ENCODE measurements at regions not wholly inside any gene's neighbourhood (a gene's known extent, or its start where the extent isn't known, plus 50 kb on each side); places are given as distances from the start of the nearest gene placed in this dataset.
A peak's percentile ranks its signal among the peaks of the same experiment; 100 is the strongest.
"Not testable (repeated sequence)": the region's sequence is repeated elsewhere in the genome, so short reads cannot be mapped to it uniquely, and the experiment has no call there.

DNA sequence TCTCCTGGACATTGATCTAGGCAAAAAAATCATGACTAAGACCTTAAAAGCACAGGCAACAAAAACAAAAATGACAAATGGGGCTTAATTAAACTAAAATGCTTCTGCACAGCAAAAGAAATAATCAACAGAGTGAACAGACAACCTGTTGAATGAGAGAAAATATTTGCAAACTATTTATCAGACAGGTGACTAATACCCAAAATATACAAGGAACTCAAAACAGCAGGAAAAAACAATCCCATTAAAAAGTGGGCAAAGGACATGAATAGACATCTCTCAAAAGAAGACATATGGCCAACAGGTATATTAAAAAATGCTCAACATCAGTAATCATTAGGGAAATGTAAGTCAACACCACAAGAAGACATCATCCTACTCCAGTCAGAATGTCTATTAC lies 166.8 kb downstream of the MTERF1 start:
- no peak for DNase-seq

DNA sequence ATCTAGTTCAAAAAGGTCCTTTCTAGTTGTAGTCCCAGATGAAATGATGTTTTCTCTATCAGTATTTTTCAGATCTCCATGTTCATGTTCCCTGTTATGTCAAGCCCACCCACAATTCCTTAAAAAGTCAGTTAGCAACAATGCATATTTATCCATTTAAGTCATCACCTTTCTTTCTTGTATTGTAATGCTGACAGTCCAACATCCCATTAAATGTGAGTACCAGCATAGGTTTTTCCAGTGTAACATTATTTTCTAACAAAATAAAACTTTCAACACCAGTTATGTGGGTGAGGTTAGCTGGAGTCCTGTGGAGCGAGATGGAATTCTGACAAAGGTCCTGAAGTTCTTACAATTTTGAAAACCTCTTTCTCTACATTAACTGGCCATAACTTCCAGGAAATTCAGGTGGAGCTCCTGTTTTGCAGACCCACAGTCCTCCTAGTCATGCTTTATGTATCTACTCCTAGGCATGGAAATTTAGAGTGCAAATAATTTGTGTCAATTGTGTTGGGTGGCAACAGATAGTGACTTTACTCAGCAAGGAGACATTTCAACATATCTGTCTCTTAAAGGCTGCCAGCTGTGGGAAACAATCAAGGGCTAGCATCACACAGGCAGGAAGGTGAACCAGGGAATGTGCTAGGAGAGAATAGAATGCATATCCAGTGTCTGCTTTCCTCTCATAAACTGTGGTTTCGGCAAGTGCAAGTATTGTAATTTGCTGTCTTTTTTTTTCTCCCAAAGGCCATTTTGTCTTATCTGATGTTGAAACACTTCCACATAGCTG lies 162.6 kb downstream of the MTERF1 start:
- DNase-seq: no peak

DNA sequence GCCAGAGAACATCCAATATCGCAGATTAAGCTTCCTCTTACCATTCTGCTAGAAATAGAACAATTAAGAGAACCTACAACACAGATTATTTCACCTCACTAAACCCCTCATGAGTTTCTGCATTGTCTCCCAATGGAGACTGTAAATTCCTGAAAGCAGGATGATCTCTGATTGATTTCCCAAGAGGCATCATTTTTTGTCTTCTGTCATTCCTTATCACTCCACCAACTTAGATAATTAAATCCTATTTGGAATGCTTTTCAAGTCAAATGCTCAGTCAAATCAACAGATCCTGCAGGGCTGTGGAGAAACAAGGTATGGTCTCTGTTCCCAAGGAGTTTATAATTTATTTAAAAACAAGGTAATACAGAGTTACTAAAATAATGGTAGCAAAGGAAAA lies 161.5 kb downstream of the MTERF1 start:
- no peak for DNase-seq

DNA sequence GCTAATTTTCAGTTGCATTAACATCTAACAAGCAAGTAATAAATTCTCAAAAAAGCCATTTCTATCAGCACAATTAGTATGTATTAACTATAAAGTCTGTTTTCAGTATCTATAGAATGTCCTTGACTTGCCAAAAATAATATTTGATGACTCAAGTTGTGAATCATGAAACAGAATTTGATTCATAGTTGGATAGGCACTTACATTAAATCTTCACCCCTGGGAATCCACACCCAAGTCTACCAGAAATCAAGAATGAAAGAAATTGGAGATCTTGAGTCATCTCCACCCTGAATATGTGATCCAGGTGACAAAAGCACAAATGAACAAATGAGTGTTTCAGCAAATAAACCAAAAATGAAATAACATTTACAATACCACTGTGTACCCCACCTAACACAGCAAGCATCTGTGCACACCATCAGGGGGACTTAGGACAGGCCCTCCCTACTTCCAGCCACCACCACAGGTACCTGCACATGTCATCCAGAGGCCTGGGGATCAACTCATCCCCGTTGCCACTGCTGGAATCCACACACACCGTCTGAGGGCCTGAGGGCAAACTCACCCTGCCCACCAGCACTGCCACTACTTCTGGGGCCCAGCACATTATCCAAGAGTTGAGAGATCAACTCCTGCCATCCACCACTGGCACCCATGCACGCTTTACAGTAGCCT lies 160.1 kb downstream of the MTERF1 start:
- no peak for DNase-seq

DNA sequence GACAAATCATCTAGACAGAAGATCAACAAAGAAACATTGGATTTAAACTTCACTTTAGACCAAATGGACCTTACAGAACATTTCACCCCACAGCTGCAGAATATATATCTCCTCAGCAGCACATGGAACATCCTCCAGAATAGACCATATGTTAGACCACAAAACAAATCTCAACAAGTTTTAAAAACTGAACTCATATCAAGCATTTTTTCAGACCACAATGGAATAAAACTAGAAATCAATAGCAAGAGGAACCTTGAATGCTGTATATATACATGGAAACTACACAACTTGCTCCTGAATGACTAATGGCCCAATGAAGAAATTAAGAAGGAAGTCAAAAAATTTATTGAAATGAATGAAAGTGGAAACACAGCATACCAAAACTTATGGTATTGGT lies 157.7 kb downstream of the MTERF1 start:
- DNase-seq: no peak

DNA sequence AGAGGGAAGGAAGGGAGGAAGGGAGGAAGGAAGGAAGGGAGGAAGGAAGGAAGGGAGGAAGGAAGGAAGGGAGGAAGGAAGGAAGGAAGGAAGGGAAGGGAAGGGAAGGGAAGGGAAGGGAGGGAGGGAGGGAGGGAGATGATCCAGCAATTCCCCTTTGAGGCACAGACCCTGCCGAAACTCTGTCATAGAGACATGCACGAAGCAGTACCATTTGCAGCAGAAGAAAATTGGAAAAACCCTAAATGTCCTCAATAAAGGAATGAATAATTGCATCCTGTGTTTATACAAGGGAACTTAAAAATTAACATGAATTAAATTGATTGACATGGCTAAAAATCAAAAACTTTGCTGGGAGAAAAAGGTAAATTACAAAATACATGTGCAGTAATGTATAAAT lies 151.5 kb downstream of the MTERF1 start:
- DNase-seq: not testable (repeated sequence)

DNA sequence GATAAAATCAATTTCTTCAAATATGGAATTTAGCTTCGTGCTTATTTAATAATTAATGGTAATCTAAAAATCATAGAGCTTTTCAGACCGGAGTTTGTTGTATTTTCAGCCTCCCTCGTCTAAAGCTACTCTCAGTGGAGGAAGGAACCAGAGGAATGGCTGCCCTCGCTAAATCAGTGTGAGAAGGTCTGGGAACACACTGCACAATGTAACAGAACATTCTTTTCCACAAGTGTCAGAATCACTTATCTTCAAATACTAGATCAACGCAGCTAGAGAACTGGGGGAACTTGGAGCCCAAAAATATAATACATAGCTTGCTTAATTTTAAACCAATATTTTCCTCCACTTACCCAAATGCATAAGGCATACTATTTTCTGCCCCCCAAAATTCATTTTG lies 148.5 kb downstream of the MTERF1 start:
- no peak for DNase-seq

DNA sequence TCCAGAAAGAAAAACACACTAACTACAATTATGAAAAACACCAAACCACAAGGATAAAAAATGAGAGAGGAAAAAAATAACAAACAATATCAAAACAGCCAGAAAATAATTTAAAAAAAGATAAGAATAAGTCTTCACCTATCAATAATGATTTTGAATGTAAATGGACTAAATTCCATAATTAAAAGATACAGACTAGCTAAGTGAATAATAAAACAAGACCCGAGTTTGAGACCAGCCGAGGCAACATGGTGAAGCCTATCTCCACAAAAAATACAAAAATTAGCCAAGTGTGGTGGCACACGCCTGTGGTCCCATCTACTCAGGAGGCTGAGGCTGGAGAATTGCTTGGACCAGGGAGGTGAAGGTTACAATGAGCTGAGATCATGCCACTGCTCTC lies 131.1 kb downstream of the MTERF1 start:
- DNase-seq: no peak

DNA sequence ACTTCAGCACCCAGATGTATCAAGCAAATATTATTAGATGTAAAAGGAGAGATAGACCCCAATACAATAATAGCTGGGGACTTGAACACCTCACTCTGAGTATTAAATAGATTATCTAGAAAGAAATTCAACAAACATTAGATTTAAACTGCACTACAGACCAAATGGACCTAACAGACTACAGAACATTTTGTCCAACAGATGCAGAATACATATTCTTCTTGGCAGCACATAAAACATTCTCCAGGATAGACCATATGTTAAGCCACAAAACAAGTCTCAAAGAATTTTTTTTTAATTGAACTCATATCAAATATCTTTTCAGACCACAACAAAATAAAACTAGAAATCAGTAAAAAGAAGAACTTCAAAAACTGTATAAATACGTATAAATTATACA lies 130.4 kb downstream of the MTERF1 start:
- DNase-seq: no peak

DNA sequence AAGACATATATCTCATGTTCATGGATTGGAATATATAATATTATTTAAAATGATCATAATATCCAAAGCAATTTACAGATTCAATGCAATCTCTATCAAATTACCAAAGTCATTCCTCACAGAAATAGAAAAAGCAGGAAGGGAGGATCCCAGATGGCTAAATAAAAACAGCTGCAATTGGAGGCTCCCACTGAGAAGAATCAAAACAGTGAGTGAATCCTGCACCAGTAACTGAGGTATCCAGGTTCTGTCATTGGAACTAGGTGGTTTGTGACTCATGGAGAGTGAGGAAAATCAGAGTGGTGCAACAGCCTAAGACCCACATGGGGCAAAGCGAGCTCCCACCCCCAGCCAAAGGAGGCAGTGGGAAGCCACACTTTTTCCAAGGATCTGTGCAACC lies 128.4 kb downstream of the MTERF1 start:
- DNase-seq: no peak

DNA sequence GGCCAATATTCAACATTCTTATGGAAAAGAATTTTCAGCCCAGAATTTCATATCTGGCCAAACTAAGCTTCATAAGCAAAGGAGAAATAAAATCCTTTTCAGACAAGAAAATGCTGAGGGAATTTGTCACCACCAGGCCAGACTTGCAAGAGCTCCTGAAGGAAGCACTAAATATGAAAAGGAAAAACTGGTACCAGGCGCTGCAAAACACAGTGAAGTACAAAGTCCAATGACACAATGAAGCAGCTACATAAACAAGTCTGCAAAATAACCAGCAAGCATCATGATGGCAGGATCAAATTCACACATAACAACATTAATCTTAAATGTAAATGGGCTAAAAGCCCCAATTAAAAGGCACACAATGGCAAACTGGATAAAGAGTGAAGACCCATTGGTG lies 126.2 kb downstream of the MTERF1 start:
- not testable (repeated sequence) for DNase-seq

DNA sequence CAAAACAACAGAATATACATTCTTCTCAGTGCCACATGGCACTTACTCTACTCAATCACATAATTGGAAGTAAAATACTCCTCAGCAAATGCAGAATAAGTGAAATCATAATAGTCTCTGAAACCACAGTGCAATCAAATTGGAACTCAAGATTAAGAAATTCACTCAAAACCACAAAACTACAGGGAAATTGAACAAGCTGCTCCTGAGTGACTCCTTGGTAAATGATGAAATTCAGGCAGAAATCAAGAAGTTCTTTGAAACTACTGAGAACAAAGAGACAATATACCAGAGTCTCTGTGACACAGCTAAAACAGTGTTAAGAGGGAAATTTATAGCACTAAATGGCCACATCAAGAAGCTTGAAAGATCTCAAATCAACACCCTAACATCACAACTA lies 125.4 kb downstream of the MTERF1 start:
- not testable (repeated sequence) for DNase-seq

DNA sequence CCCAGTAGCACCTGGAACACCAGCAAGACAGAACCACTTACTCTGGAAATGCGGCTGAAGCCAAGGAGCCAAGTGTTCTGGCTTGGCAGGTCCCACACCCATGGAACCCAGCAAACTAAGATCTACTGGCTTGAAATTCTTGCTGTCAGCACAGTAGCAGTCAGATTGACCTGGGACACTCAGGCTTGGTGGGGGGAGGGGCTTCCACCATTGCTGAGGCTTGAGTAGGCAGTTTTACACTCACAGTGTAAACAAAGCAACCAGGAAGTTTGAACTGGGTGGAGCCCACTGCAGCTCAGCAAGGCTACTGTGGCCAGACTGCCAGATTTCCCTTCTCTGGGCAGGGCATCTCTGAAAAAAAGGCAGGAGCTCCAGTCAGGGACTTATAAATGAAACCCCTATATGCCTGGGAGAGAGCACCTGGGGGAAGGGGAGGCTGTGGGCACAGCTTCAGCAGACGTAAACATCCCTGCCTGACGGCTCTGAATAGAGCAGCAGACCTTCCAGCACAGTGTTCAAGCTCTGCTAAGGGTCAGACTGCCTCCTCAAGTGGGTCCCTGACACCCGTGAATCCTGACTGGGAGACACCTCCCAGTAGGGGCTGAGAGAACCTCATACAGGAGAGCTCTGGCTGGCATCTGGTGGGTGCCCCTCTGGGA lies 121.2 kb downstream of the MTERF1 start:
- DNase-seq: peak; percentile 83

DNA sequence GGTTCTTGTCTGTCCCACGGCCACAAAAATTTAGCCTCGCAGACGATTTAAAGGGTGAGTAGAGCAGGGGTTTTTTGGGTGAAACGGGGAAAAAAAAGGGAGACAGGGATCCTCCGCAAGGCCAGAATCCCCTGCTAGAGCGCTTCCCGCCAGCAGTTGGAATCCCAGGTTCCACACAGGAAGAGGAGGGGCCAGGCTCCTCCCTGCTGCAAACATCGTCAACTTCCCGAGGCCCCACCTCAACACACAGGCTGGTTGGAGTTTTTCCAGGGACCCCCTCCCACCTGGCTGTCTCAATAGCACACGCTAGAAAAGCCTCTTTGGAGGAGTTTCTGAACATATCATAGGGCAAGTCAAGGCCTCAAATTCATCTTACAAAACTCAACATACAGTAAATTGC lies 112.7 kb downstream of the MTERF1 start:
- no peak for DNase-seq

DNA sequence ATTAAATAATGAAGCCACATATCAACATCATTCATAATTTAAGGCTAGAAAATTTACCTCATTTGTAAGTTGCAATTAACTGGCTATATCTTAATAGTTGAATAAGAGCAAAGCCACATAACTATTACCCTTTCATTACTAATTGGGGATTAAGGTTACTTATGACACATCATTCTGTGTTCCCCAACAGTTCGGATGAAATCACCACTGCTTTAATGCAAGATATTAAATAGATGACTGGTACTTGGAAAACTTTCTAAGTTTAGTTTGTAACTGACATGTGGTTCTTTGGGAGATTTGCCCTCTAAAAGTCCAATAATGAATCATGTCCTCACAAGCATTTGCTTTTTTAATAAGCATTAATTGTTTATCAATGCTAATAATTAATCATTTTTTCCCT lies 109.1 kb downstream of the MTERF1 start:
- no peak for DNase-seq

DNA sequence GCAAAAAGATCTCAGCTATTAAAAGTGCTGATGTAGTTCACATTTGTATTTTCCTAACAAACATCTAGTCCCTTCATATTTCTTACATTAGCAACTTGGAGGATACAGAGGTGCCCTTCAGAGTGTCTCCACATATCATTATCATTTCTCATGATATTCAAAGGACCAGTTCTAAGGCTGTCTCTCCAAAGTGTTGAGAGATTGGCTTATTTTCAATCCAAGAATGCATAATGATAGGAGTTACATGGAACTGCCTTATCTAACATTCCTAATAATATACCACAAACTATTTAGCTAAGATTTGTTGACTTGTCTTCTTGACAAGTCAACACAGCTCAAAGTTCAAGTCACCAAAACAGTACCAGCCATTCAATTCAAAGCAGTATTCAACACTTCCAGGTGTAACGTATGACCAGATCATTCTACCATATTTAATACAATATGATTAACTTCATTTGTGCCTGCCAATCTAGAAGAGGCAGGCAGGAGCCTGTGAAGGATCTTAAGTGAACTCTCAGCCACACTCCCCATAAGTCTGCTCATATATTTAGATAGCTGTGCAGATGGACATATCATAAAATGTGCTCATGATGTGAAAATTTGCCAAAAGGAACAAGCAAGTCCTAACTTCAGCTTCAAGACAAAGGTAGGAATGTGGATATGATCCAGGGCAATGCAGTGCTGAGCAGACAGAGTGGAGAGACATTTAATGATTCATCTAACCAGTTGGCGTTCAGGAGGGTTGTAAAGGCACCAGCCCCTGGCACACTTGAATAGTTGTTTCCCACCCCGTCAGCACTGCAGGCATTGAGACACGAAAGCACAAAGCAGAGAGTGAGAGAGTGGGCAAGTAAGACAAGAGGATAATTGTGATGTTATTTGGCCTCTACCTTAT lies 108.3 kb downstream of the MTERF1 start:
- no peak for DNase-seq

DNA sequence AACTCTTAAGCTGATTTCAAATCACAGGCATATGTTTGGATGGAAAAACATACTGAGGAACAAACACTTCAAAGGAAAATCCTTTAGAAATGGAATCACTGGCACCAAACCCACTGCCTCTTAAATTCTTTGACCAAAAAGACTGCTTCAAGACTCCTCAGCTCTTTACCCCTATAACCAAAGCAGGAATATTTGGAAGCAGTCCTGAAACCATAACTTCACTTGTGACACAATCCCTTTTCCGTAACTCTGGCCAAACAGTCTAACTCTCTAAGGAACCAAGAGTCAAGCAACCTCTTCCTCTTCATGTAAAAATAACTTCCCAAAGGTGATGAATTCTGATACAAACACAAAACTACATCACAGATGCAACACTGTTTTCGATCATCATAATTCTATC lies 104.3 kb downstream of the MTERF1 start:
- no peak for DNase-seq

DNA sequence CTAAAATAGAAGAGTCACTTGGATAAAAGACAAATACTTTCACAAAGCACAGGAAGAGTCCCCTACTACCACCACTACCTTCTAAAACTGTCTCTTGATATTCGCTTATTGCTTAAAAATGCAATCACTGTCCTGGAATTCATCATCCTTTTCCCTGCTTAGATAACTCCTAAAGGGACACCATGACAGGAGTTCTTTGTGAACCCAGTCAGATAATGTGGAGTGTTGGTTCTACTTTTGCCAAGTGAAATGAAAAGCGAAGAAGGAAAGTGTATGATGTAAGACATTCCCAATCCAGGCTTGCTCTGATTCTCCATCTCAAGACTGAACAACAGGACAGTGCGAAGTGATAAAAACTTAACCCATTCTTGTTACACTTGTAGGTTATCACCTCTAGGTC lies 103.0 kb downstream of the MTERF1 start:
- DNase-seq: no peak

DNA sequence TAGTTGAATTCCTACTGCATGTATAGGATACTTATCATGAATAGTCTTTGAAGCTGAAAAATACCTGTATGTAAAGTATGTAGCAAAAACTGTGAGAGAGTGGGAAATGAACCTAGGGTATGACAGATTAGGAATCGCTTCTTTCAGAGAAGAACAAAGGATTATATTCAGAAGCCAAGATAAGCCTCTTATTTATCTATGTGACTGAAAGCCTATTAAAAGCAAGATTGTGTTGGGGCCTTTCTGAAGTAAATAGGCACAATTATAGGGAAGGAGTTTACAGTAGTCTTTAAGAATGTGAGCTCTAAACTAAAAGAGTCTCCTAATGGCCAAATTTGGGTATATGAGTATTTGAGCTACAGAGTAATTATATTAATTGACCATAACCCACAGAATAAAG lies 102.1 kb downstream of the MTERF1 start:
- no peak for DNase-seq

DNA sequence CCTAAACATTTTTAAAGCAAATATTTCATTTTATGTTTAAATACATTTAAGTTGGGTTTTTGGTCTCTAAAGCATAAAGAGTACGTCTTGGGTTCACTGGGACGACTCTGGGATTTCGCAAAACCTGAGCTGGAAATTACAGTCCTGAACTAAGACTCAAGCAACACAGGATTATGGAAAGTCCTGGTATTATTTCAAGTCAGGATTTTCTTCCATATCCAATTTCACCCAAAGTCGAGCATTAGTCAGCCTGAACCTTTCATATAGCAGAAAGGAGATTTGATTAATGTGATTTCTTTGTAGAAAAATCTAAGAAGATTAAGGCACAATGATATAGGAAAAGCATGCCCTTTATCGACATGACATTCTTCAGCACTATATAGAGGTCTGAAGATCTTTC lies 100.0 kb downstream of the MTERF1 start:
- no peak for DNase-seq

DNA sequence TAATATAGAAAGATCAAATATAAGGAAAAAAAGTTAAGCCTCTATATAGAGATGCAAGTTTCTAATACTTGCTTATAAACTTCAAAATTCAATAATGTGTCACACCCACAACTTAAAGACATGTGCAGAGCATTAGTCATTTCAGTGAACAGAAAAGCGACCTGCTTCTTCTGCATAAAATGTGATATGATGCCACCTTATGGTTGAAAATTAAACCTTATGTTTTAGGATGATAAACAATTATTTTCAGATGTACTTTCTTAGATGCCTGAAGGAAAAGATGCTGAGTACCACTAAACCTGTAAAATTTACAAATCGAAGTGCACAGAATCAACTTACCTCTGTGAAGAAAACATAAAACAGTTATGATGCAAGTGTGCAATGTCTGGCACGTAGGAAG lies 96.0 kb downstream of the MTERF1 start:
- DNase-seq: no peak

DNA sequence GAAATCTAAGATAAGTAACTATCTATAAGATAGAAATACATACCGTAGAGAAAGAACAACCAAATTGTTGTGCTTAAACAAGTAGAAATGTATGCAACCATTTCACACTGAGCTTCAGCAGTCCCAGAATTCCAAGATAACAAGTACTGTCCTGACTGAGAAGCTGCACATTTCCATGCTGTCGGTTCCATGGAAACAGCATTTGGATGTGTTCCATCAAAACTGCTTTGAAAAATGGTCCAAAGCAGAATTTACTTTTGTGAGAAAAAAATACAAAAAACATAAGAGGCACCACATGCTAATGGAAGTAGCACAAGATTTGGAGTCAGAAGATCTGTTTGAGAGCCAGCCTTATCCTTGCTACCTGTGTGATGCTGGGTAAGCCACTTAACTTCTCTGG lies 92.6 kb downstream of the MTERF1 start:
- DNase-seq: no peak

DNA sequence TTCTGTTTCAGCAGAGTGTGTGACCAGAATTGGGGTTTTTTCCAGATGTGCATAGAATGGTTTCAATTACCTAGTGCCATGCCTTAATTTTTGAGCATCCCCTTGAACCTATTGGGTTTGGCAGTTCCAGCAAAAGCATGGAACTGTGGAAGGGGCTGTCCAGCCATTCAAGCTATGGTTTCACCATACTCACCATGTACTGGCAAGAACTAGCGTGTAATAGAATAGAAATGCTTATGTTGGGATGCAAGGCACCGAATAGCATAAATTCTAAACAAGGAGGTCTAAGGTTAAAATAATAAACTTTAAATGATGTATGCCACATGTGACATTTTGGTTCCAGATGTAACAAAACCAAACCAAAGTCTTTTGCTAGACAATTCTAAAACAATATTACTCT lies 91.4 kb downstream of the MTERF1 start:
- DNase-seq: no peak

Measured in islet precursor cell (in vitro differentiated cells).